H1 (cell line): ENCODE measurements at regions not wholly inside any gene's neighbourhood (a gene's known extent, or its start where the extent isn't known, plus 50 kb on each side); places are given as distances from the start of the nearest gene placed in this dataset.

Source experiments
- ASH2L ChIP-seq: fragments of 200-600, 300-600 bp; sonication (generic); IDR thresholded peaks from one replicate; pipeline ENCODE4 v1.7.1; 2017; ENCODE audit warnings: low read length
- JUN ChIP-seq: IDR thresholded peaks from 2 replicates; pipeline ENCODE4 v1.6.1; 2011; ENCODE audit warnings: low read depth, mild to moderate bottlenecking, improper control_type of control experiment, low read length
- POLR2A ChIP-seq, 2 experiments: IDR thresholded peaks; 1 replicate in 1 of 2; 2 replicates in 1 of 2; pipeline ENCODE4 v1.6.1; 2011; ENCODE audit warnings: low read depth in 2 of 2, low read length in 2 of 2, mild to moderate bottlenecking in 2 of 2; ENCODE audit errors: control extremely low read depth in 1 of 2

DNA sequence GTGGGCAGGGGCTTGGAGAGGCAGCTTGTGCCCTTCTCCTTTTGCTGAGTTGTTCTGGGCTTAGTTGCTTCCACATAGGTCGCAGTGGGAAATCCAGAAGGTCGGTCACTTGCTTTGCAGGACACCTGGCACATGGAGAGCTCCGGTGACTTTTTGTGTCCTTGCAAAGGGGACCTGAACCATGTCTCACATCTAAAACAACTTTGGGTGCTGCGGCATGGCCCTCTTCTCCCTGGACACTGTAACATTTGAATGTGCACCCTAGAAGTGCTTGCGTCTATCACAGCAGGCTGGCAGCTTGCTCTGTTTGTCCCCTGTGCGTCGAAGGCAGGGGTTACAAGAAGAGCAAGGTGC is 189.9 kb upstream of the TWIST2 start (continued):
- TF ChIP-seq POLR2A (IDR thresholded peaks at IDR 0.05; ENCODE audit: control extremely low read depth in 1 of 2, low read depth in 2 of 2, low read length in 2 of 2) (no peak), ASH2L (no peak), JUN (no peak)
